IMR-90 (cell line): ENCODE measurements at regions not wholly inside any gene's neighbourhood (a gene's known extent, or its start where the extent isn't known, plus 50 kb on each side); places are given as distances from the start of the nearest gene placed in this dataset.

Experiments used
- ATAC-seq: fragments of 200-7000 bp; cut with Tn5 transposase; 2 replicates; pipeline ENCODE4 v1.9.1; 2020; ENCODE audit warnings: low read depth, mild to moderate bottlenecking, moderate library complexity
- BruUV-seq: library from RNA; stranded (reverse); fragments of 400-500 nt; replicated peaks from 2 replicates; lab custom pipeline; 2021; lab: Mats Ljungman, UMichigan
- CTCF ChIA-PET: fragments of 300-600 bp; formaldehyde crosslinking; extraction: SDS; loops from one replicate; lab custom pipeline; 2021; ENCODE audit warnings: antibody characterized with exemption; lab: Yijun Ruan, JAX
- POLR2A ChIA-PET: fragments of 300-600 bp; sonication (Branson Sonifier 250); formaldehyde crosslinking; loops from one replicate; lab custom pipeline; 2022; ENCODE audit warnings: antibody characterized with exemption; ENCODE audit not compliant: unreplicated experiment; lab: Charles Lee
- DNase-seq: peaks from one replicate; pipeline ENCODE4 v3.0.0; 2013
- H2AFZ ChIP-seq: replicated peaks from 2 replicates; pipeline ENCODE3; 2013; ENCODE audit warnings: low read length, mild to moderate bottlenecking; ENCODE audit not compliant: poor library complexity
- H2AK5ac ChIP-seq: 2 replicates; pipeline ENCODE4 v1.6.1; 2013; ENCODE audit warnings: low read depth, low read length, inconsistent platforms
- H2AK9ac ChIP-seq: replicated peaks from 2 replicates; pipeline ENCODE3; 2013; ENCODE audit warnings: mild to moderate bottlenecking, low read depth, low read length, moderate library complexity; ENCODE audit not compliant: poor library complexity
- H2BK120ac ChIP-seq: 2 replicates; pipeline ENCODE4 v1.6.1; 2013; ENCODE audit warnings: low read depth, low read length, inconsistent platforms
- H2BK15ac ChIP-seq: 3 replicates; pipeline ENCODE4 v1.6.1; 2013; ENCODE audit warnings: low read depth, low read length, inconsistent platforms
- H2BK20ac ChIP-seq: 2 replicates; pipeline ENCODE4 v1.6.1; 2013; ENCODE audit warnings: low read depth, mild to moderate bottlenecking, inconsistent platforms, low read length, moderate library complexity
- H2BK5ac ChIP-seq: 2 replicates; pipeline ENCODE4 v1.6.1; 2013; ENCODE audit warnings: mild to moderate bottlenecking, low read depth, low read length, inconsistent platforms; ENCODE audit not compliant: poor library complexity, severe bottlenecking
- H3K14ac ChIP-seq: replicated peaks from 2 replicates; pipeline ENCODE4 v1.6.1; 2013; ENCODE audit warnings: low read depth, low read length, inconsistent platforms
- H3K18ac ChIP-seq: 2 replicates; pipeline ENCODE4 v1.6.1; 2013; ENCODE audit warnings: low read depth, low read length, control low read depth
- H3K23ac ChIP-seq: 2 replicates; pipeline ENCODE4 v1.6.1; 2013; ENCODE audit warnings: low read depth, low read length, inconsistent platforms
- H3K27ac ChIP-seq: 2 replicates; pipeline ENCODE4 v1.5.1; 2013; ENCODE audit warnings: mild to moderate bottlenecking, control low read depth, low read length; ENCODE audit not compliant: insufficient read depth
- H3K27me3 ChIP-seq: 2 replicates; pipeline ENCODE4 v1.6.1; 2013; ENCODE audit warnings: low read length; ENCODE audit not compliant: control insufficient read depth, insufficient read depth
- H3K36me3 ChIP-seq: 2 replicates; pipeline ENCODE4 v1.6.1; 2013; ENCODE audit warnings: low read length, mixed read lengths; ENCODE audit not compliant: control insufficient read depth, insufficient read depth
- H3K4ac ChIP-seq: 2 replicates; pipeline ENCODE4 v1.6.1; 2013; ENCODE audit warnings: low read depth, low read length, inconsistent platforms
- H3K4me1 ChIP-seq: 2 replicates; pipeline ENCODE4 v1.6.1; 2013; ENCODE audit warnings: low read length, mixed read lengths; ENCODE audit not compliant: control insufficient read depth, insufficient read depth
- H3K4me2 ChIP-seq: 2 replicates; pipeline ENCODE4 v1.6.1; 2013; ENCODE audit warnings: low read depth, mild to moderate bottlenecking, control low read depth, low read length, moderate library complexity
- H3K4me3 ChIP-seq: 2 replicates; pipeline ENCODE4 v1.5.1; 2013; ENCODE audit warnings: low read depth, mild to moderate bottlenecking, control low read depth, low read length, moderate library complexity; ENCODE audit not compliant: insufficient read depth
- H3K56ac ChIP-seq: 2 replicates; pipeline ENCODE4 v1.6.1; 2013; ENCODE audit warnings: low read length, inconsistent platforms; ENCODE audit not compliant: insufficient read depth; ENCODE audit errors: extremely low read depth
- H3K79me1 ChIP-seq, 2 experiments: 2 replicates each; pipeline ENCODE4 v1.6.1; 2013; ENCODE audit warnings: low read length in 2 of 2, inconsistent platforms in 1 of 2, low read depth in 1 of 2
- H3K9ac ChIP-seq: 2 replicates; pipeline ENCODE4 v1.6.1; 2013; ENCODE audit warnings: low read depth, low read length, control low read depth
- H3K9me1 ChIP-seq: 2 replicates; pipeline ENCODE4 v1.6.1; 2013; ENCODE audit warnings: low read length, inconsistent platforms; ENCODE audit not compliant: insufficient read depth
- H3K9me3 ChIP-seq: 2 replicates; pipeline ENCODE4 v1.6.1; 2013; ENCODE audit warnings: low read length; ENCODE audit not compliant: control insufficient read depth, insufficient read depth
- H4K20me1 ChIP-seq: 2 replicates; pipeline ENCODE4 v1.6.1; 2013; ENCODE audit warnings: low read length, inconsistent platforms; ENCODE audit not compliant: insufficient read depth
- H4K5ac ChIP-seq: 2 replicates; pipeline ENCODE4 v1.6.1; 2013; ENCODE audit warnings: mild to moderate bottlenecking, low read depth, low read length, control low read depth
- H4K8ac ChIP-seq, 2 experiments: 2 replicates each; pipeline ENCODE4 v1.6.1; 2013; ENCODE audit warnings: low read depth in 2 of 2, low read length in 2 of 2, control low read depth in 1 of 2, inconsistent platforms in 1 of 2
- H4K91ac ChIP-seq: 2 replicates; pipeline ENCODE4 v1.6.1; 2013; ENCODE audit warnings: low read depth, low read length, inconsistent platforms; ENCODE audit not compliant: insufficient read depth
- BHLHE40 ChIP-seq: fragments of 150-350 bp; IDR thresholded peaks from 2 replicates; pipeline ENCODE4 v1.6.1; 2016; ENCODE audit warnings: mild to moderate bottlenecking, low read depth, low read length
- CEBPB ChIP-seq: IDR thresholded peaks from 2 replicates; pipeline ENCODE4 v1.6.1; 2012; ENCODE audit warnings: low read depth, low read length, improper control_type of control experiment
- CTCF ChIP-seq: conservative IDR thresholded peaks from 2 replicates; pipeline ENCODE4 v1.5.1; 2012; ENCODE audit warnings: mild to moderate bottlenecking, low read depth, low read length, improper control_type of control experiment
- ELK1 ChIP-seq: fragments of 150-350 bp; IDR thresholded peaks from 2 replicates; pipeline ENCODE4 v1.6.1; 2016; ENCODE audit warnings: low read depth, mild to moderate bottlenecking, low read length, moderate library complexity, borderline replicate concordance
- FOS ChIP-seq: fragments of 150-350 bp; IDR thresholded peaks from 2 replicates; pipeline ENCODE4 v1.6.1; 2016; ENCODE audit warnings: low read depth, low read length
- MXI1 ChIP-seq: IDR thresholded peaks from 2 replicates; pipeline ENCODE4 v1.6.1; 2012; ENCODE audit warnings: low read depth, mild to moderate bottlenecking, low read length, moderate library complexity, borderline replicate concordance
- RAD21 ChIP-seq: IDR thresholded peaks from 2 replicates; pipeline ENCODE4 v1.6.1; 2012; ENCODE audit warnings: low read length, improper control_type of control experiment
- RCOR1 ChIP-seq: IDR thresholded peaks from 2 replicates; pipeline ENCODE4 v1.6.1; 2012; ENCODE audit warnings: mild to moderate bottlenecking, low read length, improper control_type of control experiment; ENCODE audit not compliant: insufficient replicate concordance
- RFX5 ChIP-seq: IDR thresholded peaks from 2 replicates; pipeline ENCODE4 v1.8.0; 2012; ENCODE audit warnings: low read depth, mild to moderate bottlenecking, low read length, moderate library complexity
- USF2 ChIP-seq: fragments of 150-350 bp; IDR thresholded peaks from 2 replicates; pipeline ENCODE4 v1.6.1; 2017; ENCODE audit warnings: mild to moderate bottlenecking, antibody characterized with exemption, low read length, low read depth
- WGBS, 2 experiments: methylation state at CpG; one replicate each; pipeline versions ENCODE4 v1.1.5 to v1.1.7; 2013; ENCODE audit warnings: missing lambda C conversion rate in 2 of 2; ENCODE audit not compliant: insufficient read length in 1 of 2; ENCODE audit errors: extremely low coverage in 2 of 2; 5-methylcytosine and 5-hydroxymethylcytosine counted together
- dilution Hi-C: fragments of 300-500 bp; cut with HindIII; formaldehyde crosslinking; loops from one replicate; pipeline ENCODE4 v1.14.3; 2018; ENCODE audit warnings: low sequenced_read_pairs; ENCODE audit not compliant: unreplicated experiment
- in situ Hi-C: fragments of 300-500 bp; cut with MboI; formaldehyde crosslinking; loops from 3 replicates; pipeline ENCODE4 v1.14.3; 2019; ENCODE audit warnings: low sequenced_read_pairs, inconsistent platforms, mixed read lengths
- intact Hi-C: fragments of 100-400 bp; cut with micrococcal nuclease; formaldehyde crosslinking; loops from 2 replicates; pipeline ENCODE4 v1.10.0; 2022

DNA sequence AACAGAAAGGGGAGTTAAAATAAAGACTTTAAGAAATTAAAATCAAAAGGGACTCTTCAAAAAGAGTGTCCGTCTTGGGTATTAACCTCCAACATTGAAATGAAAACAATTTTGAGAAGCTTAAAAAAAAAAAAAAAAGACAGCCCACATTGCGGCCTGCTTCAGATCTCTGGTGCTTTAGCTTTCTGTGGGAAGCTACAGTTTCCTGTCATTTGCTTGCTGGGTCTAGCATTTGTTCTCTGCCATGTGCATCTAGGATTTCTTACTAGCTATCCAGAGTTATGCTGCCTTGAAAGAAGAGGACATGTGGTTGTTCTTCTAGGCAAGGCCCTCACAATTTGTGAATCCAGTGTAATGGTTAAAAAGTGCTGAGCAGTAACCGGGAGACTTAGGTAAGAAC lies 375.3 kb downstream of the SLC4A3 start:
- Histone ChIP-seq H4K20me1 (no peaks in the 10 kb centered on the region), H3K4ac (peak overlapping the region; percentile 43; the same call in 1 of the 2 replicates), H3K9me1 (peaks cover 10% of the 10 kb centered on the region; the same call in 1 of the 2 replicates), H3K56ac (no peak overlapping the region), H3K36me3 (no peaks in the 10 kb centered on the region), H2BK120ac (peak overlapping the region; percentile 23), H2BK15ac (peak overlapping the region; percentile 15; the same call in 1 of the 3 replicates), H3K4me1 (peaks cover 14% of the 10 kb centered on the region), H2AK9ac (no peak overlapping the region), H3K4me3 (no peak overlapping the region), H2AK5ac (0 out of 2 replicates have a peak overlapping the region, but pooled peaks have one; percentile 8), H3K14ac (no peak overlapping the region), H3K4me2 (no peak overlapping the region), H3K79me1 (no peaks in the 10 kb centered on the region), H2AFZ (no peak overlapping the region), H2BK20ac (peak overlapping the region; percentile 22; the same call in 1 of the 2 replicates), H4K5ac (no peak overlapping the region), H3K18ac (no peak overlapping the region), H3K23ac (no peak overlapping the region), H4K91ac (peak overlapping the region; percentile 15; the same call in 1 of the 2 replicates), H3K9ac (no peak overlapping the region), H4K8ac (no peak overlapping the region; a peak in 2 of 4 replicates), H2BK5ac (no peak overlapping the region), H3K27me3 (no peaks in the 10 kb centered on the region), H3K9me3 (0 out of 2 replicates have a peak, but pooled peaks cover 3% of the 10 kb centered on the region), H3K27ac (no peak overlapping the region)
- DNase-seq (no peak), ATAC-seq (no peak)
- TF ChIP-seq MXI1 (no peak), USF2 (no peak), RCOR1 (no peak), FOS (no peak), RFX5 (no peak), BHLHE40 (no peak), CTCF (no peak), CEBPB (no peak), ELK1 (no peak), RAD21 (no peak)
- POLR2A ChIA-PET, result interaction anchor here (0.6 kb wide), 1 partner anchor 899 kb away, joined by 3 read pairs; no protein-coding TSS in a partner anchor
- WGBS, 2 experiments, result no CpG with 5 or more reads among the region's 3 CpGs
- intact Hi-C loops, result loop anchor here (10.0 kb wide), 1 partner anchor 222 kb away; no protein-coding TSS in a partner anchor
- dilution Hi-C loops, result no loop called here
- CTCF ChIA-PET, result interaction anchor here (0.6 kb wide), 1 partner anchor 387 kb away, joined by 3 read pairs; no protein-coding TSS in a partner anchor
- no TSS peak for BruUV-seq
- in situ Hi-C loops, result no loop called here
